NCI-H774 (cell line): ENCODE measurements at regions not wholly inside any gene's neighbourhood (a gene's known extent, or its start where the extent isn't known, plus 50 kb on each side); places are given as distances from the start of the nearest gene placed in this dataset.
A peak's percentile ranks its signal among the peaks of the same experiment; 100 is the strongest.
"Not testable (repeated sequence)": the region's sequence is repeated elsewhere in the genome, so short reads cannot be mapped to it uniquely, and the experiment has no call there.

ENCODE experiments used
- DNase-seq: peaks from one replicate; lab custom pipeline; 2025; lab: John Stamatoyannopoulos, UW

GRCh38 chr16:26715969-26716368, 350.8 kb upstream of the C16orf82 start:
- DNase-seq, result no peak

- no peak for DNase-seq
Measured at GRCh38 chr16:26717826-26718225, 348.9 kb upstream of the C16orf82 start.

GRCh38 chr16:26721290-26721689, 345.4 kb upstream of the C16orf82 start:
- DNase-seq, result no peak

- DNase-seq, result not testable (repeated sequence)
Measured at GRCh38 chr16:26721957-26722356, 344.8 kb upstream of the C16orf82 start.

- DNase-seq, result no peak
Measured at GRCh38 chr16:26724189-26724588, 342.5 kb upstream of the C16orf82 start.

- peak; percentile 21 for DNase-seq
Measured at GRCh38 chr16:26727848-26728247, 338.9 kb upstream of the C16orf82 start.

- DNase-seq, result no peak
Measured at GRCh38 chr16:26729951-26730541, 336.7 kb upstream of the C16orf82 start.

- DNase-seq, result no peak
Measured at GRCh38 chr16:26731729-26732128, 335.0 kb upstream of the C16orf82 start.

- peak; percentile 23 for DNase-seq
Measured at GRCh38 chr16:26733710-26734109, 333.0 kb upstream of the C16orf82 start.

GRCh38 chr16:26735521-26735920, 331.2 kb upstream of the C16orf82 start:
- DNase-seq, result no peak

- no peak for DNase-seq
Measured at GRCh38 chr16:26736084-26736483, 330.6 kb upstream of the C16orf82 start.

GRCh38 chr16:26740771-26741170, 326.0 kb upstream of the C16orf82 start:
- no peak for DNase-seq

GRCh38 chr16:26742040-26742439, 324.7 kb upstream of the C16orf82 start:
- DNase-seq, result no peak

- DNase-seq, result no peak
Measured at GRCh38 chr16:26744430-26744829, 322.3 kb upstream of the C16orf82 start.

- no peak for DNase-seq
Measured at GRCh38 chr16:26747760-26748159, 319.0 kb upstream of the C16orf82 start.

- DNase-seq, result no peak
Measured at GRCh38 chr16:26749072-26749471, 317.7 kb upstream of the C16orf82 start.

GRCh38 chr16:26752166-26752565, 314.6 kb upstream of the C16orf82 start:
- no peak for DNase-seq

- no peak for DNase-seq
Measured at GRCh38 chr16:26756633-26757032, 310.1 kb upstream of the C16orf82 start.

- DNase-seq, result no peak
Measured at GRCh38 chr16:26762594-26762993, 304.1 kb upstream of the C16orf82 start.

GRCh38 chr16:26765087-26765486, 301.6 kb upstream of the C16orf82 start:
- no peak for DNase-seq

- DNase-seq, result no peak
Measured at GRCh38 chr16:26768385-26769010, 298.2 kb upstream of the C16orf82 start.

- DNase-seq, result no peak
Measured at GRCh38 chr16:26770547-26770946, 296.2 kb upstream of the C16orf82 start.

GRCh38 chr16:26772503-26772902, 294.2 kb upstream of the C16orf82 start:
- no peak for DNase-seq

GRCh38 chr16:26777821-26778220, 288.9 kb upstream of the C16orf82 start:
- no peak for DNase-seq
